Mucosa of stomach (tissue), 1 donor: ENCODE measurements at regions not wholly inside any gene's neighbourhood (a gene's known extent, or its start where the extent isn't known, plus 50 kb on each side); places are given as distances from the start of the nearest gene placed in this dataset.

Source experiments
- H3K27me3 ChIP-seq: one replicate; pipeline ENCODE4 v1.7.0; 2013; ENCODE audit warnings: mild to moderate bottlenecking, low read length; ENCODE audit not compliant: control insufficient read depth, insufficient read depth
- H3K36me3 ChIP-seq: one replicate; pipeline ENCODE4 v1.7.0; 2013; ENCODE audit warnings: low read length; ENCODE audit not compliant: control insufficient read depth, insufficient read depth
- H3K4me1 ChIP-seq: one replicate; pipeline ENCODE4 v1.7.0; 2013; ENCODE audit warnings: mild to moderate bottlenecking, low read length; ENCODE audit not compliant: control insufficient read depth, insufficient read depth
- H3K4me3 ChIP-seq: one replicate; pipeline ENCODE4 v1.7.0; 2013; ENCODE audit warnings: low read length
- H3K9ac ChIP-seq: one replicate; pipeline ENCODE4 v1.7.0; 2013; ENCODE audit warnings: mild to moderate bottlenecking, low read length, moderate library complexity
- H3K9me3 ChIP-seq: one replicate; pipeline ENCODE4 v1.7.0; 2013; ENCODE audit warnings: mild to moderate bottlenecking, low read length, moderate library complexity; ENCODE audit not compliant: control insufficient read depth
- donor health status: Pancreatic carcinoma.

- Histone ChIP-seq H3K27me3 (no peaks in the 10 kb centered on the region), H3K36me3 (no peaks in the 10 kb centered on the region), H3K9ac (no peak overlapping the region), H3K4me1 (no peaks in the 10 kb centered on the region), H3K4me3 (no peak overlapping the region), H3K9me3 (no peaks in the 10 kb centered on the region)
Observed at GRCh38 chr10:78879621-78880020, 189.1 kb upstream of the ZMIZ1 start.

DNA sequence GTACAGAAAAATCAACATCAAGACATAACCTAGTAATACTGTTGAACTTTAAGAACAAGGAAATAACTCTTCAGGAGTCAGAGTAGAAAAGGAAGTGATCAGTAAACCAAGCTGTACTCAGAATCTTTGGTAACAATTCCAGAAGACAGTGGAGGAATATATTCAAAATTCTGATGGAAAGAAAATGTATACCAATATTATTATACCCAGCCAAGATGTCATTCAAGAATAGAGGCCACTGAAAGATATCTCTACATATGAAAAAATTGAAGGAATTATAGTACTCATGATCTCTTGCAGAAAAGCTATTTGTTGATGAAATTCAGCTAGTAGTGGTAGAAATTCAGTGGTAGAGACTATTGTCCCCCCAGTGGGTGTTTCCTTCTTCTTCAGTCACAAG lies 182.6 kb upstream of the ZMIZ1 start:
- Histone ChIP-seq H3K4me1 (no peaks in the 10 kb centered on the region), H3K27me3 (peaks cover 4% of the 10 kb centered on the region), H3K9me3 (no peaks in the 10 kb centered on the region), H3K36me3 (no peaks in the 10 kb centered on the region), H3K4me3 (no peak overlapping the region), H3K9ac (no peak overlapping the region)

DNA sequence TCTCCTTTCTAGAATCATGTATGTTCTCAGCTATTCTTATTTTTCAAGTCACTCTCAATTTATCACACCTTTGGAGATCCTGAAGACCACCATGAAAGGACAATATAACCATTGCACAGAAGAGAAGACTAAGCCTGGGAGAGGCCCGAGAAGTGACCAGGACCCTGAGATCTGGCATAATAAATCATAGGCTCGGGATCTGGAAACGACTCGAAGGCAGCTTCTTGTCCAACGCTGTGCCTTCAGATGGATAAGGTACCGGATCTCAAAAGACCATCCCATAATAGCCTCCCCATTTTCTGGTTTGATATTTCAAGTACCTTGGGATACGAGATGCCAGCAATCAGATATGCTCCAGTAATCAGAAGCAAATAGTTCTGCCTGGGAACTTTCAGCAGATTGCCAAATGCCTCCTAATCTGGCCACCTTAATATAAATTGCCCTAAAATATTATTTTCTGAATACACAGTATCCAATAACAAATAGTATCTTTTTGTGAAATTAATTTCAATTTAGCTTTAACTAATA lies 179.2 kb upstream of the ZMIZ1 start:
- H3K27me3 ChIP-seq = peaks cover 4% of the 10 kb centered on the region
- no peak overlapping the region for H3K9ac ChIP-seq
- no peak overlapping the region for H3K4me3 ChIP-seq
- H3K4me1 ChIP-seq = no peaks in the 10 kb centered on the region
- H3K9me3 ChIP-seq = no peaks in the 10 kb centered on the region
- H3K36me3 ChIP-seq = no peaks in the 10 kb centered on the region

GRCh38 chr10:78890506-78890905 lies 178.3 kb upstream of the ZMIZ1 start:
- Histone ChIP-seq H3K9ac (no peak overlapping the region), H3K36me3 (no peaks in the 10 kb centered on the region), H3K4me3 (no peak overlapping the region), H3K4me1 (no peaks in the 10 kb centered on the region), H3K9me3 (no peaks in the 10 kb centered on the region), H3K27me3 (peaks cover 4% of the 10 kb centered on the region)

GRCh38 chr10:78891741-78892140 lies 177.0 kb upstream of the ZMIZ1 start:
- no peaks in the 10 kb centered on the region for H3K4me1 ChIP-seq
- no peaks in the 10 kb centered on the region for H3K9me3 ChIP-seq
- no peak overlapping the region for H3K9ac ChIP-seq
- no peaks in the 10 kb centered on the region for H3K36me3 ChIP-seq
- peaks cover 4% of the 10 kb centered on the region for H3K27me3 ChIP-seq
- H3K4me3 ChIP-seq = no peak overlapping the region

DNA sequence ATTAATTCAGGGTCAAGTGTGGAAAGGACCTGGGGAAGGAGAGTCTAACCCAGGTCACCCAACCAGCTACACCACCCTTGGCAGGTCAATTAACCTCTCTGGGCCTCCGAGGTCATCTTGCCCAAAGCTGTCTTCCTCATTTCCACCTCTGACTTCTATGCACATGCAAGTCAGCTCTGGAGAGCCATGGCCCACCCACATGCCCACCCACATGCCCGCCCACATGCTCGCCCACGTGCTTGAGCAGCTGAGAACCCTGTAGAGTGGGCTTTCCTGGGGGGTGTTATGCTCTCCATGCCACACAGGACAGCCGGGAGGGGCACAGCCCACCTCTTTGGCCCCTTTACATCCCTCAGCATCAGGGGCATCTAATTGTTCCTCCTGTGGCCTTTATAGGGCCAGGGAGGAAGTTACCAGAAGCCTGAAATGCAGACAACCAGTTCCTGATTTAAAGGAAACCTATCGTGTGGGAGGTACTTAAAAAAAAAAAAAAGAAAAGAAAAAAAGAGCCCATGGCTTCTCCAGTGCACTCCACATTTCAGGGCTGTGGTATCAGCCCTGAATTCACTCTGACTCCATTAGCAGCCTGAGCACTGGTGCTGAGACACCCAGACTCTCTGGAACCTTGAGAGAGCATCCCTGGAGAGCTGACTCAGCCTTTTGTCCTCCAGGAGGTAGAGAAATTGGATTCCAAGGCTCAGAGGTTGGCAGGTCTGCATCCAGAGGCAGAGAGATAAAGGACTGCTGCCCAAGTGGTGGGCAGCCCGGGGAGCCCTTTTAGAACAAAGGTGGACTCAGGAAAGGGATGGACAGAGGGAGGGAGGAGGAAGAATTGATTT lies 176.2 kb upstream of the ZMIZ1 start:
- Histone ChIP-seq H3K27me3 (peaks cover 4% of the 10 kb centered on the region), H3K4me1 (no peaks in the 10 kb centered on the region), H3K36me3 (no peaks in the 10 kb centered on the region), H3K9ac (no peak overlapping the region), H3K9me3 (no peaks in the 10 kb centered on the region), H3K4me3 (no peak overlapping the region)

GRCh38 chr10:78893217-78893616 lies 175.5 kb upstream of the ZMIZ1 start:
- H3K27me3 ChIP-seq = peaks cover 4% of the 10 kb centered on the region
- no peaks in the 10 kb centered on the region for H3K9me3 ChIP-seq
- H3K36me3 ChIP-seq = no peaks in the 10 kb centered on the region
- no peak overlapping the region for H3K9ac ChIP-seq
- H3K4me1 ChIP-seq = no peaks in the 10 kb centered on the region
- H3K4me3 ChIP-seq = no peak overlapping the region

DNA sequence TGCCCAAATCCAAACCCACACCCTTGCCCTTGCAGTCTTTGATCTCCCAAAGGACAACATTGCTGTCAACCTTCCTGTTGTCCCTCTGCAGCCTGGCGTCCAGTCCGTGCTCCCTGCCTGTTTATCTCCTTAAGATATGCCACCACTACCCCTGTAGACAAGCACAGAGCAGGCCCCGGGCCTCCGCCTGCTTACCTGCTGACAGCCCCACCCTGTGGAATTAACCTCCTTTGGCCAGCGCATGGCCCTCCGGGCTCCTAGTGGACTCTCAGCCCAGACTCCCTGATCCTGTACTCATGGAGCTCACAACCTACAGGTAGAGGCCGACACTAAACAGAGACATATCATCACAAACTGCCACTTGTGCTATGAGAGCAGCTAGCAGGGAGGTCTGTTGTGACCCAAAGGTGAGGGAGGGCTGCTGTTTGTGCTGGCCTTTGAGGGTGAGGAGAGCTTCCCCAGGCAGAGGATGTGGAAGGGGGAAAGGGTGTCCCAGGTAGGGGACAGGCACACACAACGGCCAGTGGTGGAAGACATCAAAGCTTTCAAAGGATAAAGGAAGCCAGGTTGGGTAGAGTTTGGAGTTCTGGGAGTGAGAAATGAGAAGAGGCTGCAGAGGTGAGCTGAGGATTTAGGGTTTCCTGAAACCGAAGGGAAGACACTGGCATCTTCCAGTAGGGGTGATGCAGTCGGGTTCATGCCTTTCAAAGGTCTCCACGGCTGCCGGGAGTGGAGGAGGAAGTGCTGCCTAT lies 174.5 kb upstream of the ZMIZ1 start:
- no peaks in the 10 kb centered on the region for H3K9me3 ChIP-seq
- H3K9ac ChIP-seq = no peak overlapping the region
- no peak overlapping the region for H3K4me3 ChIP-seq
- H3K27me3 ChIP-seq = no peaks in the 10 kb centered on the region
- H3K36me3 ChIP-seq = no peaks in the 10 kb centered on the region
- H3K4me1 ChIP-seq = no peaks in the 10 kb centered on the region

DNA sequence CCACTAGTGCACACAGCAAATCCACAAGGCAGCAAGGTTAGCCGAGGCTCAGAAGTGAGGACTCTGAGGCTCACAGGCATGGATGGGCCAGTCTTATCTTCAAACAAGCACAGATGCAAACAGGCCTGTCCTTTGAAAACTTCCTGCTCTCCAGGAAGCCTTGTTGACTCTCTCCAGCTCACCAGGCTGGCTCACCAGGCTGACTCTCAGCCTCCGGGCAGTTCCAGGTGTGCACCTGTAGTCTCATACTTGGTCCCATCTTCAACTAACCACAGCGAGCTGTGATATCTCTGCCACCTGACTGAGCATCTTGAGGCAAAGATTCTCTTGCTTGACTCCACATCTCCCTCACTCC lies 173.9 kb upstream of the ZMIZ1 start:
- no peaks in the 10 kb centered on the region for H3K36me3 ChIP-seq
- H3K9me3 ChIP-seq = no peaks in the 10 kb centered on the region
- H3K4me1 ChIP-seq = no peaks in the 10 kb centered on the region
- H3K9ac ChIP-seq = no peak overlapping the region
- no peaks in the 10 kb centered on the region for H3K27me3 ChIP-seq
- no peak overlapping the region for H3K4me3 ChIP-seq

DNA sequence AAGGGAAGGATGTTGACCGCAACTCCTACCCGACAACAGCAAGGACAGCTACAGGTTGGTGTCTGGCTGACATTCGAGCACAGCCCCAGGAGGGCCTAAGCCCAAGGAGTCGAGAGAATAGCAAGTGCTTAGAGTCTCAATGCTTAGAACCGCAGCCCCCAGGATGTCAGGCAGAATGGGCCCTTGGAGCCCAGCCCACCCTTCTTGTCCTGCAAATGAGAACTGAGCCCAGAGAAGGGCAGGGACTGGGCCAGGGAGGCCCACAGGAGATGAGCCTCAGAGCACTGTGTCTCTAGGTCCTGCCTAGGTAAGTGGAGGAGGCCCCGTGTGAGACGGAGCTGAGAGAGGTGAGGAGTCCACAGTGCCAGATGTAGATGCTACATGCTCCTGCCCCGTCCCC lies 173.3 kb upstream of the ZMIZ1 start:
- no peaks in the 10 kb centered on the region for H3K9me3 ChIP-seq
- no peaks in the 10 kb centered on the region for H3K36me3 ChIP-seq
- H3K27me3 ChIP-seq = no peaks in the 10 kb centered on the region
- no peak overlapping the region for H3K9ac ChIP-seq
- no peaks in the 10 kb centered on the region for H3K4me1 ChIP-seq
- H3K4me3 ChIP-seq = no peak overlapping the region

GRCh38 chr10:78896159-78896928 lies 172.4 kb upstream of the ZMIZ1 start:
- Histone ChIP-seq H3K4me3 (no peak overlapping the region), H3K4me1 (no peaks in the 10 kb centered on the region), H3K36me3 (no peaks in the 10 kb centered on the region), H3K27me3 (no peaks in the 10 kb centered on the region), H3K9ac (no peak overlapping the region), H3K9me3 (no peaks in the 10 kb centered on the region)
